Bronchial epithelial cell (primary cell): ENCODE measurements at regions not wholly inside any gene's neighbourhood (a gene's known extent, or its start where the extent isn't known, plus 50 kb on each side); places are given as distances from the start of the nearest gene placed in this dataset.
A peak's percentile ranks its signal among the peaks of the same experiment; 100 is the strongest.

ENCODE experiments used
- DNase-seq: peaks from one replicate; pipeline ENCODE4 v3.0.0-alpha.2; 2010; ENCODE audit warnings: low read depth
- FAIRE-seq: peaks from 2 replicates; lab custom pipeline; 2011; peaks lifted over from hg19 to GRCh38; lab: Jason Lieb, UNC
- H3K27me3 ChIP-seq: 2 replicates; pipeline ENCODE4 v1.5.1; 2011; ENCODE audit warnings: low read length; ENCODE audit not compliant: control insufficient read depth, insufficient read depth
- H3K36me3 ChIP-seq: 2 replicates; pipeline ENCODE4 v1.5.1; 2011; ENCODE audit warnings: low read length; ENCODE audit not compliant: control insufficient read depth, insufficient read depth
- H3K4me3 ChIP-seq: 2 replicates; pipeline ENCODE4 v1.5.1; 2011; ENCODE audit warnings: mild to moderate bottlenecking, low read depth, low read length, control low read depth
- CTCF ChIP-seq: IDR thresholded peaks from 2 replicates; pipeline ENCODE4 v1.5.1; 2011; ENCODE audit warnings: mild to moderate bottlenecking, moderate library complexity, low read length, control low read depth, inconsistent platforms; ENCODE audit not compliant: insufficient read depth, severe bottlenecking

- Histone ChIP-seq H3K4me3 (no peak overlapping the region), H3K36me3 (no peaks in the 10 kb centered on the region), H3K27me3 (no peaks in the 10 kb centered on the region)
- no peak for TF ChIP-seq CTCF
- DNase-seq: peak; percentile 54
- FAIRE-seq: no peak
Measured at GRCh38 chr15:39266890-39267289, 314.0 kb upstream of the THBS1 start.

- FAIRE-seq (no peak), DNase-seq (peak; percentile 32)
- no peak overlapping the region for H3K4me3 ChIP-seq
- no peaks in the 10 kb centered on the region for H3K27me3 ChIP-seq
- no peaks in the 10 kb centered on the region for H3K36me3 ChIP-seq
- no peak for TF ChIP-seq CTCF
Measured at GRCh38 chr15:39267685-39268084, 313.2 kb upstream of the THBS1 start.

- no peak for TF ChIP-seq CTCF
- Histone ChIP-seq H3K4me3 (no peak overlapping the region), H3K27me3 (no peaks in the 10 kb centered on the region), H3K36me3 (no peaks in the 10 kb centered on the region)
- FAIRE-seq (no peak), DNase-seq (no peak)
Measured at GRCh38 chr15:39269352-39269751, 311.5 kb upstream of the THBS1 start.

- no peak for FAIRE-seq
- DNase-seq: no peak
- no peak for TF ChIP-seq CTCF
- no peaks in the 10 kb centered on the region for H3K36me3 ChIP-seq
- H3K27me3 ChIP-seq: no peaks in the 10 kb centered on the region
- no peak overlapping the region for H3K4me3 ChIP-seq
Measured at GRCh38 chr15:39269821-39270220, 311.1 kb upstream of the THBS1 start.

- no peak for FAIRE-seq
- Histone ChIP-seq H3K4me3 (no peak overlapping the region), H3K36me3 (no peaks in the 10 kb centered on the region), H3K27me3 (no peaks in the 10 kb centered on the region)
- TF ChIP-seq CTCF: no peak
- no peak for DNase-seq
Measured at GRCh38 chr15:39270221-39270855, 310.5 kb upstream of the THBS1 start.

GRCh38 chr15:39270934-39271333 is 309.9 kb upstream of the THBS1 start:
- FAIRE-seq (no peak), DNase-seq (peak; percentile 94)
- H3K4me3 ChIP-seq: no peak overlapping the region
- H3K27me3 ChIP-seq: no peaks in the 10 kb centered on the region
- TF ChIP-seq CTCF: no peak
- H3K36me3 ChIP-seq: no peaks in the 10 kb centered on the region
